DND-41 (cell line): ENCODE measurements at regions not wholly inside any gene's neighbourhood (a gene's known extent, or its start where the extent isn't known, plus 50 kb on each side); places are given as distances from the start of the nearest gene placed in this dataset.

Experiments
- CTCF ChIP-seq: IDR thresholded peaks from 2 replicates; pipeline ENCODE4 v1.5.1; 2012; ENCODE audit warnings: borderline replicate concordance, low read length, moderate library complexity, mild to moderate bottlenecking; ENCODE audit not compliant: poor library complexity, severe bottlenecking; ENCODE audit errors: extremely low read depth
- EZH2 ChIP-seq: IDR thresholded peaks from 3 replicates; pipeline ENCODE4 v1.6.1; 2012; ENCODE audit warnings: borderline replicate concordance, low read depth, mild to moderate bottlenecking, moderate library complexity, low read length, inconsistent platforms; ENCODE audit not compliant: severe bottlenecking

GRCh38 chr2:176496761-176497160, 227.5 kb downstream of the MTX2 start:
- TF ChIP-seq CTCF (no peak), EZH2 (no peak)
